A549 (cell line): ENCODE measurements at regions not wholly inside any gene's neighbourhood (a gene's known extent, or its start where the extent isn't known, plus 50 kb on each side); places are given as distances from the start of the nearest gene placed in this dataset.
A peak's percentile ranks its signal among the peaks of the same experiment; 100 is the strongest.

Source experiments
- ATAC-seq, 2 experiments: fragments of 200-7000 bp in 1 of 2; fragments of >200 bp in 1 of 2; cut with Nextera tagmentation in 1 of 2; cut with Tn5 transposase in 1 of 2; 3 replicates each; pipeline versions ENCODE4 v1.8.0 to v1.9.1; 2018 to 2020; ENCODE audit warnings: mild to moderate bottlenecking in 1 of 2, moderate library complexity in 1 of 2
- CTCF ChIA-PET: fragments of 300-600 bp; sonication (Branson Sonifier 250); formaldehyde crosslinking; extraction: SDS; loops from one replicate; lab custom pipeline; 2021; ENCODE audit warnings: antibody characterized with exemption, inconsistent platforms; lab: Yijun Ruan, JAX
- POLR2A ChIA-PET: fragments of 350-600 bp; formaldehyde crosslinking; extraction: SDS; loops from one replicate; lab custom pipeline; 2021; ENCODE audit warnings: antibody characterized with exemption, inconsistent platforms; lab: Yijun Ruan, JAX
- DNase-seq, 2 experiments: peaks; one replicate each; pipeline versions ENCODE4 v3.0.0 to v3.0.0-alpha.2; 2011 to 2016; ENCODE audit warnings: low read depth in 1 of 2, low spot score in 1 of 2
- FAIRE-seq: peaks from 2 replicates; lab custom pipeline; 2011; peaks lifted over from hg19 to GRCh38; lab: Jason Lieb, UNC
- H3K27ac ChIP-seq, 2 experiments: fragments of >200 bp; sonication (Bioruptor Twin); formaldehyde crosslinking; 3 replicates each; pipeline ENCODE4 v1.5.1; 2016 to 2017
- H3K4me1 ChIP-seq: fragments of >200 bp; sonication (Bioruptor Twin); formaldehyde crosslinking; 3 replicates; pipeline ENCODE4 v1.6.1; 2016
- H3K4me2 ChIP-seq: fragments of >200 bp; sonication (Bioruptor Twin); formaldehyde crosslinking; 3 replicates; pipeline ENCODE4 v1.6.1; 2016
- H3K4me3 ChIP-seq: fragments of >200 bp; sonication (Bioruptor Twin); formaldehyde crosslinking; 3 replicates; pipeline ENCODE4 v1.5.1; 2016
- H3K9me3 ChIP-seq: fragments of >200 bp; sonication (Bioruptor Twin); formaldehyde crosslinking; 3 replicates; pipeline ENCODE4 v1.6.1; 2016
- BHLHE40 ChIP-seq: IDR thresholded peaks from 2 replicates; pipeline ENCODE4 v1.6.1; 2012; ENCODE audit warnings: low read depth, low read length, inconsistent platforms
- CBX2 ChIP-seq: fragments of 200-600 bp; sonication (generic); IDR thresholded peaks from 2 replicates; pipeline ENCODE4 v1.6.1; 2016; ENCODE audit warnings: low read depth, mild to moderate bottlenecking, borderline replicate concordance
- CBX8 ChIP-seq: fragments of 200-600 bp; sonication (generic); IDR thresholded peaks from 2 replicates; pipeline ENCODE4 v1.6.1; 2016
- E2F6 ChIP-seq: IDR thresholded peaks from 2 replicates; pipeline ENCODE4 v1.6.1; 2012; ENCODE audit warnings: low read depth, borderline replicate concordance
- ELK1 ChIP-seq: fragments of 150-350 bp; IDR thresholded peaks from 2 replicates; pipeline ENCODE4 v1.6.1; 2014; ENCODE audit warnings: low read depth, mild to moderate bottlenecking, low read length
- EP300 ChIP-seq, 2 experiments: fragments of >200 bp; sonication (Bioruptor Twin); formaldehyde crosslinking; IDR thresholded peaks; 2 replicates in 1 of 2; 3 replicates in 1 of 2; pipeline ENCODE4 v1.6.1; 2016 to 2017
- HDAC2 ChIP-seq: fragments of 200-600 bp; sonication (generic); IDR thresholded peaks from 2 replicates; pipeline ENCODE4 v1.6.1; 2016
- HEYL ChIP-seq: fragments of 250-450 bp; sonication (Bioruptor Pico); IDR thresholded peaks from 2 replicates; pipeline ENCODE4 v1.8.0; 2021; ENCODE audit warnings: mild to moderate bottlenecking, moderate library complexity
- HMGXB4 ChIP-seq: fragments of 250-450 bp; sonication (Bioruptor Pico); IDR thresholded peaks from 2 replicates; pipeline ENCODE4 v1.5.0; 2021; ENCODE audit warnings: mild to moderate bottlenecking, moderate library complexity, borderline replicate concordance
- KDM1A ChIP-seq: fragments of 200-600 bp; sonication (generic); IDR thresholded peaks from 2 replicates; pipeline ENCODE4 v1.6.1; 2016; ENCODE audit warnings: low read depth, mild to moderate bottlenecking
- KDM5A ChIP-seq: fragments of 200-600 bp; sonication (generic); IDR thresholded peaks from 2 replicates; pipeline ENCODE4 v1.6.1; 2016; ENCODE audit warnings: antibody characterized with exemption, mild to moderate bottlenecking
- MAFK ChIP-seq: fragments of 450-650 bp; IDR thresholded peaks from 2 replicates; pipeline ENCODE4 v1.6.1; 2014; ENCODE audit not compliant: partially characterized antibody
- MAZ ChIP-seq: fragments of 150-350 bp; IDR thresholded peaks from 2 replicates; pipeline ENCODE4 v1.6.1; 2014; ENCODE audit warnings: antibody characterized with exemption, low read depth, low read length, borderline replicate concordance
- MYC ChIP-seq: IDR thresholded peaks from 2 replicates; pipeline ENCODE4 v1.6.1; 2012; ENCODE audit warnings: mild to moderate bottlenecking, inconsistent platforms, low read length, improper control_type of control experiment, borderline replicate concordance
- PBX3 ChIP-seq: IDR thresholded peaks from 2 replicates; pipeline ENCODE4 v1.6.1; 2012
- PHF8 ChIP-seq: fragments of 200-600 bp; sonication (generic); IDR thresholded peaks from 2 replicates; pipeline ENCODE4 v1.6.1; 2016; ENCODE audit warnings: low read depth, mild to moderate bottlenecking, antibody characterized with exemption, moderate library complexity, borderline replicate concordance
- RAD21 ChIP-seq, 2 experiments: fragments of >200 bp in 1 of 2; sonication (Bioruptor Twin) in 1 of 2; formaldehyde crosslinking in 1 of 2; IDR thresholded peaks in 1 of 2; conservative IDR thresholded peaks in 1 of 2; 2 replicates in 1 of 2; 3 replicates in 1 of 2; pipeline ENCODE4 v1.6.1; 2012 to 2018; ENCODE audit warnings: inconsistent platforms in 1 of 2
- RNF2 ChIP-seq: fragments of 200-600 bp; sonication (generic); IDR thresholded peaks from 2 replicates; pipeline ENCODE4 v1.6.1; 2016; ENCODE audit warnings: low read depth, mild to moderate bottlenecking, antibody characterized with exemption, moderate library complexity, borderline replicate concordance
- SMC3 ChIP-seq: fragments of >200 bp; sonication (Bioruptor Twin); formaldehyde crosslinking; IDR thresholded peaks from 3 replicates; pipeline ENCODE4 v1.6.1; 2018; ENCODE audit warnings: inconsistent platforms
- TP53 ChIP-seq: fragments of 250-450 bp; sonication (Bioruptor Pico); IDR thresholded peaks from 2 replicates; pipeline ENCODE4 v1.5.0; 2021; ENCODE audit warnings: mild to moderate bottlenecking, moderate library complexity
- ZC3H11A ChIP-seq: fragments of 450-650 bp; IDR thresholded peaks from 2 replicates; pipeline ENCODE4 v1.6.1; 2014; ENCODE audit warnings: antibody characterized with exemption, mild to moderate bottlenecking
- WGBS: methylation state at CpG from one replicate; pipeline ENCODE4 v1.1.6; 2017; ENCODE audit errors: missing lambda C conversion rate; 5-methylcytosine and 5-hydroxymethylcytosine counted together

- Histone ChIP-seq H3K9me3 (no peaks in the 10 kb centered on the region), H3K4me3 (no peak overlapping the region), H3K27ac (no peak overlapping the region), H3K4me1 (peaks cover 17% of the 10 kb centered on the region), H3K4me2 (peak overlapping the region; percentile 36; the same call in 2 of the 3 replicates)
- ChIA-PET POLR2A (no interaction called here), CTCF (interaction anchor here (0.6 kb wide), 1 partner anchor 851 kb away, joined by 3 read pairs; no protein-coding TSS in a partner anchor)
- WGBS = under 1% methylated on average over 4 of the region's 4 CpGs
- DNase-seq (peak in 1 of 2 experiments; percentile 6), FAIRE-seq (no peak), ATAC-seq (no peak)
- TF ChIP-seq CBX8 (no peak), RNF2 (no peak), EP300 (IDR thresholded peaks at IDR 0.05) (no peak), BHLHE40 (no peak), MAFK (peak; percentile 79)
These were observed 695.8 kb downstream of the TYW1 start for GRCh38 chr7:67692425-67692824.

GRCh38 chr7:67696124-67696523 lies 699.5 kb downstream of the TYW1 start:
- Histone ChIP-seq H3K4me3 (no peak overlapping the region), H3K4me2 (peak overlapping the region; percentile 55; the same call in 2 of the 3 replicates), H3K9me3 (no peaks in the 10 kb centered on the region), H3K27ac (no peak overlapping the region), H3K4me1 (peaks cover 17% of the 10 kb centered on the region)
- 43% methylated on average over 5 of the region's 5 CpGs for WGBS
- ATAC-seq = no peak
- no peak for DNase-seq
- CTCF ChIA-PET = no interaction called here
- TF ChIP-seq MYC (no peak), KDM1A (no peak), PHF8 (no peak), CBX8 (no peak), ELK1 (no peak), KDM5A (no peak)
- POLR2A ChIA-PET = no interaction called here
- FAIRE-seq = no peak

GRCh38 chr7:67696878-67697277 lies 700.2 kb downstream of the TYW1 start:
- H3K4me2 ChIP-seq = peak overlapping the region; percentile 55
- no peak for FAIRE-seq
- peak; percentile 9 to 15 for DNase-seq
- CTCF ChIA-PET = no interaction called here
- 25% methylated on average over 7 of the region's 7 CpGs for WGBS
- no peak for TF ChIP-seq HEYL
- TF ChIP-seq E2F6 = no peak
- TF ChIP-seq BHLHE40 = no peak
- no peak for TF ChIP-seq HDAC2
- no peak for TF ChIP-seq KDM5A
- no peak for TF ChIP-seq CBX8
- TF ChIP-seq RAD21 (conservative IDR thresholded peaks at IDR 0.05 in 1 of 2, IDR thresholded peaks at IDR 0.05 in 1 of 2) = no peak
- TF ChIP-seq MAZ = no peak
- TF ChIP-seq PBX3 = no peak
- TF ChIP-seq, all 56 proteins: peak for 0
- peaks cover 17% of the 10 kb centered on the region for H3K4me1 ChIP-seq
- H3K9me3 ChIP-seq = no peaks in the 10 kb centered on the region
- no peak; a peak in 1 of 6 replicates for ATAC-seq
- H3K27ac ChIP-seq = no peak overlapping the region
- POLR2A ChIA-PET = no interaction called here
- no peak overlapping the region for H3K4me3 ChIP-seq

GRCh38 chr7:67698354-67698753 lies 701.7 kb downstream of the TYW1 start:
- Histone ChIP-seq H3K4me2 (no peak overlapping the region), H3K9me3 (peaks cover 6% of the 10 kb centered on the region; the same call in 2 of the 3 replicates), H3K27ac (no peak overlapping the region), H3K4me1 (peaks cover 9% of the 10 kb centered on the region; the same call in 1 of the 3 replicates), H3K4me3 (no peak overlapping the region)
- ChIA-PET POLR2A (no interaction called here), CTCF (no interaction called here)
- DNase-seq (no peak), FAIRE-seq (no peak), ATAC-seq (no peak)
- WGBS = 26% methylated on average over 6 of the region's 6 CpGs
- no peak for TF ChIP-seq TP53 (CRISPR knock-in tag)
- no peak for TF ChIP-seq ZC3H11A
- TF ChIP-seq HMGXB4 = no peak
- no peak for TF ChIP-seq E2F6
- no peak for TF ChIP-seq EP300 (IDR thresholded peaks at IDR 0.05)
- TF ChIP-seq CBX2 = no peak
- no peak for TF ChIP-seq HEYL
- TF ChIP-seq KDM1A = no peak
- TF ChIP-seq SMC3 = no peak
